ENCODE measurements at regions not wholly inside any gene's neighbourhood (a gene's known extent, or its start where the extent isn't known, plus 50 kb on each side); places are given as distances from the start of the nearest gene placed in this dataset.

- TF ChIP-seq CTCF (conservative IDR thresholded peaks at IDR 0.05; ENCODE audit: low read length) (no peak), EZH2phosphoT487 (IDR thresholded peaks at IDR 0.05; ENCODE audit: borderline replicate concordance, low read depth, low read length) (no peak)
Measured at GRCh38 chr13:38147050-38147449, 202.6 kb upstream of the UFM1 start.

All from OCI-LY7 (cell line).